DMS 273 treated with DMSO at 0.1 percent for 48 hours (cell line): ENCODE measurements at regions not wholly inside any gene's neighbourhood (a gene's known extent, or its start where the extent isn't known, plus 50 kb on each side); places are given as distances from the start of the nearest gene placed in this dataset.
"Not testable (repeated sequence)": the region's sequence is repeated elsewhere in the genome, so short reads cannot be mapped to it uniquely, and the experiment has no call there.

Experiments used
- DNase-seq: peaks from one replicate; lab custom pipeline; 2025; lab: John Stamatoyannopoulos, UW

- no peak for DNase-seq
Measured at GRCh38 chr15:94844538-94845389, 613.4 kb downstream of the MCTP2 start.

- DNase-seq = no peak
Measured at GRCh38 chr15:94845390-94845716, 614.0 kb downstream of the MCTP2 start.

DNA sequence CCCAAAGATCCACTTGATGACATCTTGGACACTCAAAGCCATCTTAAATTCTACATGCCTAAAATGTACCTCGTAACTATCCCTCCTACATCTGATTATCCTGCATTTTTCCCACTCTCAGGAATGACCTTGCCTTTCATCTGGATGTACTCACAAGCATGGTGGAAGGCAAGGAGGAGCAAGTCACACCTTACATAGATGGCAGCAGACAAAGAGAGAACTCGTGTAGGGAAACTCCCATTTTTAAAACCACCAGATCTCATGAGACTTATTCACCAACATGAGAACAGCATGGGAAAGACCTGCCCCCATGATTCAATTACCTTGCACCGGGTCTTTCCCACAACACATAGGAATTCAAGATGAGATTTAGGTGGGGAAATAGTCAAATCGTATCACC lies 616.0 kb downstream of the MCTP2 start:
- no peak for DNase-seq

DNA sequence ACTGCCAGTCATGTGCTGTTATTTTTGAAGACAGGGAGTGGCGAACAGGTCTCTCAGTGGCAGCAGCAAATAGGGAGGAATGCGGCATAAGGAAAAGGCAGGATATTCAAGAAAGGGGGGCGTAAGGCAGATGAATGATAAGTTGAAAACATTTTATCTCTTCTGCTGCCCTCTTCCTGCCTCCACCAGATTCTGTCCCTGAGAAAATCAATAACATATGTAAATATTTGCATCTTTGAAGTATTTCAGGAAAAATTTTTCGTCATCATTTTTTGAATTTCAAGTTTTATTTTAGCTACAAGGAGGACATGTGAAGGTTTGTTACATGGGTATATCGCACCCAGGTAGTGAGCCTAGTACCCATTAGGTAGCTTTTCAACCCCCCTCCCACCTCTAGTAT lies 616.7 kb downstream of the MCTP2 start:
- DNase-seq = no peak

DNA sequence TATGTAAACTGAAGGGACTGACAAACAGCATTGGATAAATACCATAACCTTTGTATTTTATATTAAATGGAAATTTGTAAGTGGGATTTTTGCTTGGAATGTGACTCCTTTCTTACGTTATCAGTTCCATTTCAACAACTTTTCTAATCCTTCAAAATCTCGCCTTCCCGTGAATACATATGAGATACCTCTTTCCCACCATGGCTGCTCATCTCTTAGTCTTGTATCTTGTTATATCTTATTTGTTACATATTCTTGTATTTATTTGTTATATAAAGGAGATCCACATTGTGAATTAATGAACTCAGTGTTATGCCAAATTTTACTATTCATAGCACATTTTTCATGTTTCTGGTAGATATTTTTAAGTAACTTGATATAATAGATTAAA lies 623.7 kb downstream of the MCTP2 start:
- no peak for DNase-seq

GRCh38 chr15:94855409-94856266 lies 624.3 kb downstream of the MCTP2 start:
- no peak for DNase-seq

DNA sequence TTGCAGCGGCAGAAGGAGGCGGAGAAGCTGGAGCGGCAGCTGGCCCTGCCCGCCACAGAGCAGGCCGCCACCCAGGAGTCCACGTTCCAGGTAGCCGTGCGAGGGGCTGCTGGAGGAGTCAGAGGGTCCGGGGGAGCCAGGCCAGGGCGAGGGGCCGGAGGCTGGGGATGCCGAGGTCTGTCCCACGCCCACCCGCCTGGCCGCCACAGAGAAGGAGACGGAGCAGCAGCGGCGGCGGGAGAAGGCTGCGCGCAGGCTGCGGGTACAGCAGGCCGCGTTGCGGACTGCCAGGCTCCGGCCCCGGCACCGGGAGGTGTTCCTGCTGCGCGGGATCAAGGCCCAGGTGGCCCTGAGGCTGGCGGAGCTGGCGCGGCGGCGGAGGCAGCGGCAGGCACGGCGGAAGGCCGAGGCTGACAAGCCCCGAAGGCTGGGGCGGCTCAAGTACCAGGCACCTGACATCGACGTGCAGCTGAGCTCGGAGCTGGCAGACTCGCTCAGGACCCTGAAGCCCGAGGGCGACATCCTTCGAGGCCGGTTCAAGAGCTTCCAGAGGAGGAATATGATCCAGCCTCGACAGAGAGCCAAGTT lies 625.0 kb downstream of the MCTP2 start:
- no peak for DNase-seq

DNA sequence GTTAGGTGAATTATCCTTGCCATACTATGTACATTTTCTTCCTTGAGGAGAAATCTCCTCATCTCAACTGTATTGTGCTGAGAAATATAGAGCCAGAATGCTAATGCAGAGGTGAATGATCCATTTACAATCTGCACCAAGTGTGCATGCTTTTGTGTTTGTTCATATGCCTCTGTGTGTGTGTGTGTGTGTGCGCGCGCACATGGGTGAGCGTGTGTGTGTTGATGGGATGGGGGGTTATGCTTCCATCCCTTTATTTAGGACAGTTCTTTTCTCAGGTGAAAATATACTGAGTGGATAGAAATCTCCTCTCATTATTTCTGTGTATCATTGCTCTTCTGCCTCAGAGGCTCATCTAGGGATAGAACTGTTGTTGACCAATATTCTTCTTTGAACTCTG lies 626.1 kb downstream of the MCTP2 start:
- DNase-seq = no peak

DNA sequence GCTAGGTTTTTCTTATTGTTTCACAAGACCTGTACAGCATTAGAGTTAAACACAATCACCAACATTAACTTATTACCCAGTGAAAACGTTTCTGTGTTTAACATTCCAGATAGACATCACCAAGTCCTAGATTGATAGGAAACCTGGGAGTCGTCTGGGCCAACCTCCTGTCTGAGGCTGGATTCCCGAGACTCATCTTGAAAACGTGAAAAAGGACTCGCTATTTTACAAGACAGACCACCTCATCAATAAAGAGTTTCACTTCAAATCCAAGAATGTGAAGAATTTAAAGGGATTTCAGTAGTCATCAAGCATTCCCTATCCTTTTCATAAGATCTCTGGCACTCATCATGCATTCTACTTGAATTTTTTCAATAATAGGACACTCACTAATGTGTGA lies 626.6 kb downstream of the MCTP2 start:
- DNase-seq = no peak

DNA sequence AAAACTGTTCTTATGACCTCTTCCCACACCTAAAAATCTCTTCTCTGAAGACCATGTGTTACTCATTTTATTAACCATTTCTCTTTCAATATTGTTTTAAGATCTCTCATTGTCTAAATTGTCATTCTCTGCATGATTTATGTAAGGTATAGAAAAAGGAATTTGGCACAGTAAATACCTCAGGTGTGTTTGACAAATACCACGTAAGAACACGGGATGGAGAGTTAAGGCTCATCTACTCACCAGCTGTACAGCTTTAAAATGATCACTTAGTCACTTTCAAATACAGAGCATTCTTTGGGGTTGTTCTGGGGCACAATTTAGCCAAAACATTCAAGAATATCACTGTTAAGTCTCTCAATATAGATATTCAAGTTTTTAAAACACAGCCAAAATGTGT lies 627.1 kb downstream of the MCTP2 start:
- DNase-seq = no peak

DNA sequence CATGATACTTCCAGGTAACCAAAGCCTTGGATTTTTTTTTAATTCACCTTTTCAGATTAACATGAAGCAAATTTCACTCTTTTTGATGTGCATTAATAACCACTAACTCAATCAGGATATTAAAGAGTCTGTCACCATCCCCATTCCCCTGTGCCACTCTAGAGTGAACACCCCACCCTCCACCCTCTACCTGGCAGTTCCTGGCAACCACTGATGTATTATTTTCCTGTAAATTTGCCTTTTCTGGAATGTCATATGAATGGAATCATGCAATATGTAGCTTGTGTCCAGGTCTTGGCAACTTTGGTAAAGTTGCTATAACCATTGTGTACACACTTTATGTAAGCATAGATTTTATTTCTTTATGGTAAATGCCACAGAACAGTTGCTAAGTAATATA lies 627.6 kb downstream of the MCTP2 start:
- no peak for DNase-seq

DNA sequence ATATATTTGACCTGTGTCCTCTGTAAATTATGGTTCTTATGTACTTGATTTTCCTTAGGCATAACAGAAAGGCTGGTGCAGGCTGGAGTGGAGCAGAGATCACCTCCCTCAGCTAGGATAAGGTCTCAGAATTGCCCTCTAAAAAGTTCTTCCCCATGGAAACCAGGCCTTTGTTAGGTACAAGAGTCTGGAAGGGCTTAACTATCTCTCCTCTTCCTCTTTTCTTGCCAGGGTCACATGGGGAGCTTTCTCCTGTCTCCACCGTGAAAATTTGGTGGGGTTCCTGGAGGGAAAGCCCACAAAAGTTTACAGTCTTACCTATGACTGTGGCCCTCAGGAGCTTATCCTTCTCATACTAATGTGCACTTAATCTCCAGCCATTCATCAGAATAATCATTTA lies 633.2 kb downstream of the MCTP2 start:
- no peak for DNase-seq

DNA sequence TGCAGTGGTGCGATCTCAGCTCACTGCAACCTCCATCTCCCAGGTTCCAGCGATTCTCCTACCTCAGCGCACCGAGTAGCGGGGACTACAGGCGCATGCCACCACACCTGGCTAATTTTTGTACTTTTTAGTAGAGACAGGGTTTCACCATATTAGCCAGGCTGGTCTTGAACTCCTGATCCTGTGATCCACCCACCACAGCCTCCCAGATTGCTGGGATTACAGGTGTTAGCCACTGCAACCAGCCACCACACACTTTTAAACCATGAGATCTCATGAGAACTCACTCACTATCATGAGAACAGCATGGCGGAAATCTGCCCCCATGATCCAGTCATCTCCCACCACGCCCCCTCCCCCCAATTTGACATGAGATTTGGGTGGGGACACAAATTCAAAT lies 636.9 kb downstream of the MCTP2 start:
- DNase-seq = not testable (repeated sequence)

GRCh38 chr15:94875550-94875949 lies 644.2 kb downstream of the MCTP2 start:
- DNase-seq = no peak

GRCh38 chr15:94877833-94878232 lies 646.5 kb downstream of the MCTP2 start:
- DNase-seq = no peak

GRCh38 chr15:94882071-94882712 lies 650.8 kb downstream of the MCTP2 start:
- DNase-seq = no peak

GRCh38 chr15:94887391-94887790 lies 656.0 kb downstream of the MCTP2 start:
- no peak for DNase-seq

DNA sequence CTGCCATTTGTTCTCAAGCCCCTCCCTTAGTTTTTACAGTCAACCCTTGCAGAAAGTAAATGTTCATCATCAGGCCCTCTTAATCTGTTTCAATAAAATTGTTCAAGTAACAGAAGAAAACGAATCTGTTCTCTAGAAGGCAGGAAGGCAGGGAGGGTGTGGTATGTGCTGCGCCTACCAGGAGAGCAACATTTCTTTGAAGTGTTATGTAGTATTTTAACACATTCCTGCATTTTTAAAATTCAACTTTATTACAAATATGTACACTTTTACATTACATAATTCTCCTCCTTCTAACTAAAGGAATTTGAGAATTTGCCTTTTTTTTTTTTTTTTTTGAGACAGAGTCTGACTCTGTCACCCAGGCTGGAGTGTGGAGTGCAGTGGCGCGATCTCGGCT lies 657.8 kb downstream of the MCTP2 start:
- DNase-seq = no peak

DNA sequence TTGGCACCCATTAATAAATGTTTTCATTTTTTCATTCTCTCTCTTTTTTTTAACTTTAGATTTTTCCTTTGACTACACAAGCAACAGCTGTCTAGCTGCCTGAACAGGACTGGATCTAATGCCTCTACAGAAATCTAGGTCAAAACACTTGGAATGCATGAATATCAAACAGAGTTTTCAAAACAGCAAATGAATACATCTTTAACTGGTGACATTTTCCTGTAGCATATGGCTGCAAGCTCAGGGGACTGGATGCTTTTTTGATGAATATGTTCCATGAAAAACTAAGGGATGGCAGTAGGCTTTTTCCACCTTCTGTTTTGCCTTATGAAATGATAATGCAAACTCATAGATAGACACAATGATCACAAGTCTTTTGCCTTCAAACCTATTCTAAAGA lies 661.7 kb downstream of the MCTP2 start:
- DNase-seq = no peak

GRCh38 chr15:94894056-94894455 lies 662.7 kb downstream of the MCTP2 start:
- no peak for DNase-seq

- no peak for DNase-seq
Measured at GRCh38 chr15:94909510-94909909, 678.1 kb downstream of the MCTP2 start.

DNA sequence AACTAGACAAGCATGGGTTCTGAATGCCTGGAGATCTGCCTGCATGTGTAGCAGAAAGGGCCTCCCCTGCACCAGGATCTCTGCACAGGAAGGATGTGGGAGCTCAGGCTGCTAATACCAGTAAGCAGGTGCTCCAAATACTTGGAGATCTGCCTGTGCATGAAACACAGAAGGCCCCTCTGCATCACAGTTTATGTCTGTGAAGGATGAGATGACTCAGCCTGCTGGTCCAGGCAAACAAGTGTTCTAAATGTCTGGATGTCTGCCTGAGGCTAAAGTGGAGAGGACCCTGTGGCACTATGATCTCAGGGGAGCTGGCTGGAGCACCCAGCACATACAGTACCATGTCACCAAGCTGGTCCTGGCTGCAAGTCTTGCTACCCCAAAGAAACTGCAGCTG lies 678.8 kb downstream of the MCTP2 start:
- DNase-seq = no peak

DNA sequence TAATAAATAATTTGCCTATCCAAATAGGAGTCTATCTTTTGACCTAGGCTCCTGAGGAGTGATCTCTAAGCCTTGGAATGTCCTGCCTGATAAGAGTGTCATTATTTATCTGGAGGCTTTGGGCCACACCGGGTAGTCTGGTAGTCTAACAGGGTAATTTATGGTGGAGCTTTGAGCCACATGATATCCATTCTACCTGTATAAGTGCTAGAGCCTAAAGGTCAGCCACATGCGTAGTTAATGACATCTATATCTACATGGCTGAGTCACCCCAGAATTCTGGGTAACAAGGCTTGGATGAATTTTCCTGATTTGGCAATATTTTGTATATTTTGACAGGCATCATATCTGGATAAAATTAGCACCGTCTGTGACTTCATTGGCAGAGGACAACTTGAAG lies 681.4 kb downstream of the MCTP2 start:
- no peak for DNase-seq
